IPS-20b (cell line): ENCODE measurements at regions not wholly inside any gene's neighbourhood (a gene's known extent, or its start where the extent isn't known, plus 50 kb on each side); places are given as distances from the start of the nearest gene placed in this dataset.

ENCODE experiments used
- H3K27ac ChIP-seq: one replicate; pipeline ENCODE4 v1.5.1; 2013; ENCODE audit warnings: low read length
- H3K27me3 ChIP-seq: 2 replicates; pipeline ENCODE4 v1.6.1; 2013; ENCODE audit warnings: mild to moderate bottlenecking, low read length, inconsistent platforms; ENCODE audit not compliant: insufficient read depth
- H3K36me3 ChIP-seq: 2 replicates; pipeline ENCODE4 v1.6.1; 2013; ENCODE audit warnings: low read depth, mild to moderate bottlenecking, inconsistent platforms, low read length, moderate library complexity; ENCODE audit not compliant: insufficient read depth
- H3K4me1 ChIP-seq: 2 replicates; pipeline ENCODE4 v1.6.1; 2013; ENCODE audit warnings: mild to moderate bottlenecking, control low read depth, inconsistent platforms, low read length, moderate library complexity; ENCODE audit not compliant: insufficient read depth
- H3K4me3 ChIP-seq: 2 replicates; pipeline ENCODE4 v1.5.1; 2013; ENCODE audit warnings: mild to moderate bottlenecking, low read length, inconsistent platforms
- H3K9ac ChIP-seq: 2 replicates; pipeline ENCODE4 v1.6.1; 2013; ENCODE audit warnings: low read depth, mild to moderate bottlenecking, inconsistent platforms, low read length, moderate library complexity
- H3K9me3 ChIP-seq: 2 replicates; pipeline ENCODE4 v1.6.1; 2013; ENCODE audit warnings: mild to moderate bottlenecking, low read depth, low read length, inconsistent platforms; ENCODE audit not compliant: insufficient read depth

DNA sequence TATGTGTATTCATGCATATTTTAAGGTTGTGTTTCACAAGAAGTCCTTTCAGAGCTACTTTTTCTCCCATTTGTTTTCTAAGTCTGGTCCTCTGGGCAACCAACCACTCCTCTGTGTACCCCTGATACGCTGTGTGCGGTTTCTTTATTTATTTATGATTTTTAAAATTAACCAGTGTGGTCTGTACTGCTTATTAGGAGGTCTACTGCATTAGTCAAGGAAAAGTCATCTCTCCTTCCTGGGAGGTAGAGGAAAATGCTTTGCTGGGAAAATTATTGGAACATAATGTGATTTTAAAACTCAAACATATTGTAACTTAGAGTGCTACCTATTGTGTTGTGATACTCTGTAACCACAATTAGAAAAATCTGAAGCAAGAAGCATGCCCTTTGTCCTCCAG lies 1404.3 kb downstream of the SUCLG1 start:
- Histone ChIP-seq H3K36me3 (no peaks in the 10 kb centered on the region), H3K4me1 (no peaks in the 10 kb centered on the region), H3K4me3 (no peak overlapping the region), H3K27ac (no peak overlapping the region), H3K27me3 (no peaks in the 10 kb centered on the region), H3K9ac (no peak overlapping the region), H3K9me3 (peaks cover 14% of the 10 kb centered on the region; the same call in 1 of the 2 replicates)

DNA sequence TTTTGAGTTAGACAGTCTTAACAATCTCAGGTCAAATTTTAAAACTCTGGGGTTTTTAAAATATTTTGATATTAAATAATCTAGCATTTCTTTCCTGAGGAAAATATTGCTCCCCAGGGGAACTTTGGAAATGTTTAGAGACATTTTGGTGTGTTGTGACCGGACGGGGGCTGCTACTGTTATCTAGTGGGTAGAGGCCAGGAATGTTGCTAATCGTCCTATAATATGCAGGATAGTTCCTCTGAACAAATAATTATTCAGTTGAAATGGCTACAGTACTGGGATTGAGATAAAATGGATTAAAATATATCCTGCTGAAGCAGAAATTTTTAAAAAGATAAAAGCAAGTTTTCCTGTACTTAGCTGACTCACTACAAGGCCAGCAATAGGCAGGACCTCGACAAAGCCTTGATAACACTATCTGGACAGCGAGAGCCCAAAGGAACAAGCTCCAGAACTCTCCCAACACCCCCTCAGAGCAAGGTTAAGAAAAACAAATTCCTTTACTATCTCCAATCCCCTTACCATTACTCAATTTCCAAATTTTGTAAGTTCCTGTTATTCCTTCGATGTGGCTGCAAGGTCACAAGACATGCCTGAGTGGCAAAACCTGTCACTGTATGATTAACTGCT lies 1407.4 kb downstream of the SUCLG1 start:
- peaks cover 5% of the 10 kb centered on the region; the same call in 1 of the 2 replicates for H3K9me3 ChIP-seq
- no peak overlapping the region for H3K4me3 ChIP-seq
- no peaks in the 10 kb centered on the region for H3K27me3 ChIP-seq
- H3K27ac ChIP-seq, result no peak overlapping the region
- H3K9ac ChIP-seq, result no peak overlapping the region
- H3K4me1 ChIP-seq, result no peaks in the 10 kb centered on the region
- no peaks in the 10 kb centered on the region for H3K36me3 ChIP-seq

GRCh38 chr2:83042053-83042452 lies 1417.0 kb downstream of the SUCLG1 start:
- H3K9me3 ChIP-seq, result no peaks in the 10 kb centered on the region
- H3K4me1 ChIP-seq, result no peaks in the 10 kb centered on the region
- no peak overlapping the region for H3K27ac ChIP-seq
- H3K4me3 ChIP-seq, result no peak overlapping the region
- no peaks in the 10 kb centered on the region for H3K27me3 ChIP-seq
- H3K9ac ChIP-seq, result no peak overlapping the region
- no peaks in the 10 kb centered on the region for H3K36me3 ChIP-seq

- H3K27me3 ChIP-seq, result no peaks in the 10 kb centered on the region
- H3K9ac ChIP-seq, result no peak overlapping the region
- no peaks in the 10 kb centered on the region for H3K4me1 ChIP-seq
- H3K4me3 ChIP-seq, result no peak overlapping the region
- H3K36me3 ChIP-seq, result no peaks in the 10 kb centered on the region
- H3K27ac ChIP-seq, result no peak overlapping the region
- H3K9me3 ChIP-seq, result no peaks in the 10 kb centered on the region
Measured at GRCh38 chr2:83022631-83023210, 1436.4 kb downstream of the SUCLG1 start.

GRCh38 chr2:83017366-83018090 lies 1441.6 kb downstream of the SUCLG1 start:
- Histone ChIP-seq H3K9me3 (no peaks in the 10 kb centered on the region), H3K4me1 (no peaks in the 10 kb centered on the region)

GRCh38 chr2:83016343-83017110 lies 1442.6 kb downstream of the SUCLG1 start:
- no peak overlapping the region for H3K4me3 ChIP-seq
- no peak overlapping the region for H3K9ac ChIP-seq
- no peaks in the 10 kb centered on the region for H3K27me3 ChIP-seq
- H3K9me3 ChIP-seq, result no peaks in the 10 kb centered on the region
- H3K27ac ChIP-seq, result no peak overlapping the region
- H3K4me1 ChIP-seq, result no peaks in the 10 kb centered on the region
- H3K36me3 ChIP-seq, result no peaks in the 10 kb centered on the region

More at GRCh38 chr2:83017366-83018090, 1441.6 kb downstream of the SUCLG1 start:
- H3K9ac ChIP-seq, result no peak overlapping the region
- no peak overlapping the region for H3K4me3 ChIP-seq
- H3K36me3 ChIP-seq, result no peaks in the 10 kb centered on the region
- H3K27ac ChIP-seq, result no peak overlapping the region
- H3K27me3 ChIP-seq, result no peaks in the 10 kb centered on the region

- Histone ChIP-seq H3K27me3 (no peaks in the 10 kb centered on the region), H3K9ac (no peak overlapping the region), H3K36me3 (no peaks in the 10 kb centered on the region), H3K4me3 (no peak overlapping the region), H3K4me1 (no peaks in the 10 kb centered on the region), H3K27ac (no peak overlapping the region), H3K9me3 (no peaks in the 10 kb centered on the region)
Measured at GRCh38 chr2:83015900-83016299, 1443.2 kb downstream of the SUCLG1 start.

GRCh38 chr2:83015035-83015715 lies 1443.9 kb downstream of the SUCLG1 start:
- no peak overlapping the region for H3K4me3 ChIP-seq
- no peak overlapping the region for H3K27ac ChIP-seq
- H3K9me3 ChIP-seq, result no peaks in the 10 kb centered on the region
- H3K27me3 ChIP-seq, result no peaks in the 10 kb centered on the region
- H3K36me3 ChIP-seq, result no peaks in the 10 kb centered on the region
- no peak overlapping the region for H3K9ac ChIP-seq
- no peaks in the 10 kb centered on the region for H3K4me1 ChIP-seq

GRCh38 chr2:83014462-83014861 lies 1444.6 kb downstream of the SUCLG1 start:
- Histone ChIP-seq H3K9me3 (no peaks in the 10 kb centered on the region), H3K27ac (no peak overlapping the region), H3K9ac (no peak overlapping the region), H3K27me3 (no peaks in the 10 kb centered on the region), H3K4me1 (no peaks in the 10 kb centered on the region), H3K4me3 (no peak overlapping the region), H3K36me3 (no peaks in the 10 kb centered on the region)

DNA sequence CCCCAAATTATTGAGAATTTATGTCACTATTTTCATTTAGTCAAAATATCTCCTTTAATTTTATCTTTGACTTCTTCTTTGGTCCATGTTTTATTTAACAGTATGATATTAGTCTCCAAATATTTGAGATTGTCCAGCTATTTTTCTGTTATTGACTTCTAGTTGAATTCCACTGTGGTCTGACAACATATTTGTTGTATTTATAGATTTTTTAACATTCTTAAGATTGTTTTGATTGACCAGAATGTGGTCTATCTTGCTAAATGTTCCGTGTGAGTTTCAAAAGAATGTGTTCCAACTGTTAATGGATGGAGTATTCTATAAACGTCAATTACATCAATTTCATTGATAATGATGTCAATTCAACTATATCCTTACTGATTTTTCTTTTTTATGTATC lies 1452.1 kb downstream of the SUCLG1 start:
- no peaks in the 10 kb centered on the region for H3K36me3 ChIP-seq
- H3K9ac ChIP-seq, result no peak overlapping the region
- no peak overlapping the region for H3K27ac ChIP-seq
- no peak overlapping the region for H3K4me3 ChIP-seq
- no peaks in the 10 kb centered on the region for H3K9me3 ChIP-seq
- H3K4me1 ChIP-seq, result no peaks in the 10 kb centered on the region
- H3K27me3 ChIP-seq, result no peaks in the 10 kb centered on the region

DNA sequence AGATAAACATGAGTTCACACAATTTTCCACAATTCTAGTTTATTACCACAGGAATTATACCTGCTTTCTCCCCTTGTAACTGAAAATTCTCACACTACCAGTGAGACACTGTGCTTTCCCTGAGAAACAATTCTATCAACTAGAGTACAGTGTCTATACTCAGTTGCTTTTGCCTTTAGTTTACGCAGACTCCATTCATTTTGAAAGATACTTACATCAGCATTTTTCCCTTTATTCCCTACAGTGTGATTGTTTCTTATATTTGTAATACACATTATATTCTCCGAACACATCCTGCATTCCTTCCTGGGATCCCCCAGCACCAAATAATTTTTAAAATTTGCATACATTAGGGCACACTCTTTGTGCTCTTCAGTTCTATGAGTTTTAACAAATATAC lies 1455.5 kb downstream of the SUCLG1 start:
- H3K36me3 ChIP-seq, result no peaks in the 10 kb centered on the region
- H3K27ac ChIP-seq, result no peak overlapping the region
- H3K9me3 ChIP-seq, result no peaks in the 10 kb centered on the region
- H3K27me3 ChIP-seq, result no peaks in the 10 kb centered on the region
- no peaks in the 10 kb centered on the region for H3K4me1 ChIP-seq
- no peak overlapping the region for H3K9ac ChIP-seq
- H3K4me3 ChIP-seq, result no peak overlapping the region
